Neural cell (in vitro differentiated cells): ENCODE measurements at regions not wholly inside any gene's neighbourhood (a gene's known extent, or its start where the extent isn't known, plus 50 kb on each side); places are given as distances from the start of the nearest gene placed in this dataset.
"Not testable (repeated sequence)": the region's sequence is repeated elsewhere in the genome, so short reads cannot be mapped to it uniquely, and the experiment has no call there.

Source experiments
- H2AFZ ChIP-seq: fragments of 200-600, 300-800 bp; sonication (generic), shearing (Covaris generic); 2 replicates; pipeline ENCODE4 v1.6.0; 2014; ENCODE audit warnings: low read depth, mild to moderate bottlenecking, antibody characterized with exemption, low read length, moderate library complexity
- H3F3A ChIP-seq: fragments of 200-600 bp; shearing (Covaris generic); 2 replicates; pipeline ENCODE4 v1.6.1; 2016; ENCODE audit warnings: mild to moderate bottlenecking, moderate library complexity, mixed read lengths, antibody characterized with exemption, low read length; ENCODE audit not compliant: insufficient read depth, poor library complexity, severe bottlenecking
- H3K27ac ChIP-seq: fragments of 200-600, 300-800 bp; sonication (generic), shearing (Covaris generic); 2 replicates; pipeline ENCODE4 v1.5.1; 2014; ENCODE audit warnings: mild to moderate bottlenecking, low read length, moderate library complexity
- H3K27me3 ChIP-seq: fragments of 300-800, 200-600 bp; sonication (generic), shearing (Covaris generic); 2 replicates; pipeline ENCODE4 v1.6.0; 2014; ENCODE audit warnings: mild to moderate bottlenecking, low read depth, low read length, moderate library complexity; ENCODE audit not compliant: insufficient read depth
- H3K36me3 ChIP-seq: fragments of 300-800, 200-600 bp; sonication (generic), shearing (Covaris generic); 2 replicates; pipeline ENCODE4 v1.5.1; 2014; ENCODE audit warnings: mild to moderate bottlenecking, antibody characterized with exemption, low read length, moderate library complexity; ENCODE audit not compliant: insufficient read depth
- H3K4me2 ChIP-seq: fragments of 300-800, 200-600 bp; sonication (generic), shearing (Covaris generic); 2 replicates; pipeline ENCODE4 v1.6.0; 2014; ENCODE audit warnings: mild to moderate bottlenecking, low read length
- H3K4me3 ChIP-seq: fragments of 300-800, 200-600 bp; sonication (generic), shearing (Covaris generic); 2 replicates; pipeline ENCODE4 v1.5.1; 2014; ENCODE audit warnings: mild to moderate bottlenecking, low read length, moderate library complexity
- H3K79me2 ChIP-seq: fragments of 200-600 bp; shearing (Covaris generic); replicated peaks from 2 replicates; pipeline ENCODE4 v1.6.0; 2014; ENCODE audit warnings: mild to moderate bottlenecking, low read length, moderate library complexity; ENCODE audit not compliant: insufficient read depth
- H3K9ac ChIP-seq: fragments of 300-800, 200-600 bp; sonication (generic), shearing (Covaris generic); 2 replicates; pipeline ENCODE4 v1.6.1; 2016; ENCODE audit warnings: mild to moderate bottlenecking, low read length, mixed read lengths
- H3K9me2 ChIP-seq: fragments of 200-600 bp; shearing (Covaris generic); 2 replicates; pipeline ENCODE4 v1.6.1; 2016; ENCODE audit warnings: mild to moderate bottlenecking, low read length, mixed read lengths; ENCODE audit not compliant: insufficient read depth
- H3K9me3 ChIP-seq: fragments of 200-600, 300-800 bp; sonication (generic), shearing (Covaris generic); 2 replicates; pipeline ENCODE4 v1.6.1; 2016; ENCODE audit warnings: mild to moderate bottlenecking, mixed run types, low read length, moderate library complexity, mixed read lengths
- H4K20me1 ChIP-seq: fragments of 200-600 bp; shearing (Covaris generic); 2 replicates; pipeline ENCODE4 v1.6.1; 2016; ENCODE audit warnings: mild to moderate bottlenecking, mixed run types; ENCODE audit not compliant: insufficient read depth

DNA sequence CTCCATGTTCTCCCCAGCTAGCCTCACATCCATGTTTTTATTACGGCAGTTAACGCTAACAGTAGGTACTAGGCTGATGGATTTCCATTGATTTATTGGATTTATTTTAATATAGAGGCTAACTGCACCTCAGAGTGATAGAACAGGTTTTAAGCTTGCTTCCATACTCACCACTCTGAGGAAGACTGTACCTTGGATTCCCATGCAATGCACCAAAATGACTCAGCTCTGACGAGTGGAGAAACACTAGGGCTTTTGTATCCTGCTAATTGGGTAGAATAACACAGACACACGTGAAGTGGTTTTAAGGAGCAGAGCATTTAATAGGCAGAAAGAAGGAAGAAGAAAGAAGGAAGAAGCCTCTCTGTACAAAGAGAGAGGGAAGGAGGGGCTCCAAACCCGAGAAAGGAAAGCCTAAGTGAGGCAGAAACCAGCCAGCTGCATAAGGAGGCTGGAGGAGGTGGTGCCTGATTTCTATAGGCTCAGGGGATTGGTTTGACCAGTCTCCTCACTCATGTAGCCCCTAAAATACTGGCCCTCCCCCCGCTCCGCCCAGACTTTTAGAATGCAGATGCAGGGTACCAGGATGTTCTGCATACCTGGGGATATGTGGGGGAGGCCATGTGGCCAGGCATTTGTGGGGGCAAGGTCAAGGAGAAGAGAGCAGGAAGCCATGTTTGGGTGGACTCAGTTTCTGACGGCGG is 83.5 kb downstream of the HSFY2 start:
- not testable (repeated sequence) for H3K4me3 ChIP-seq, H4K20me1 ChIP-seq, H3K9me2 ChIP-seq, H3K9me3 ChIP-seq, H3K9ac ChIP-seq, H3F3A ChIP-seq, H3K27me3 ChIP-seq, H3K36me3 ChIP-seq, H2AFZ ChIP-seq, H3K79me2 ChIP-seq, H3K4me2 ChIP-seq, H3K27ac ChIP-seq

DNA sequence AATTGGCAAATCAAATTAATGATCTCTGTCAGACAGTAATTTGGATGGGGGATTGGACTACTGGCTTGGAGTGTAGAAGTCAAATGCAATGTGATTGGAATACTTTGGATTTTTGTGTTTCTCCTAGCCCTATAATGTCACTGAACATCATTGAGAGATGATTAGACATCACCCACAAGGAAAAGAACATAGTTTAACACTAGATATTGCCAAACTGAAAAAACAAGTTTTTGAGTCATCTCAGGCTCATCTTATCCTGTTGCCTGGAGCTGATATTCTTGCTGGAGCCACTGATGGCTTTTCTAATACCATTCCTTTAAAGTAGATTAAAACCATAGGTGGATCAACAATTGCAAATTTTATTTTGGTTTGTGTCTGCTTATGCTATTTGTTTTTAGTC is 76.7 kb downstream of the HSFY2 start:
- H3K9me2 ChIP-seq, H3K27me3 ChIP-seq, H2AFZ ChIP-seq, H3F3A ChIP-seq, H4K20me1 ChIP-seq, H3K4me3 ChIP-seq, H3K36me3 ChIP-seq, H3K4me2 ChIP-seq, H3K9me3 ChIP-seq, H3K79me2 ChIP-seq, H3K9ac ChIP-seq, H3K27ac ChIP-seq: not testable (repeated sequence)

GRCh38 chrY:18704198-18704597 is 69.3 kb downstream of the HSFY2 start:
- not testable (repeated sequence) for H3K36me3 ChIP-seq, H3K27ac ChIP-seq, H3K9me2 ChIP-seq, H2AFZ ChIP-seq, H3K9me3 ChIP-seq, H3F3A ChIP-seq, H3K27me3 ChIP-seq, H3K4me3 ChIP-seq, H3K79me2 ChIP-seq, H3K9ac ChIP-seq, H4K20me1 ChIP-seq, H3K4me2 ChIP-seq

- H3K9me3 ChIP-seq, H3K27ac ChIP-seq, H2AFZ ChIP-seq, H4K20me1 ChIP-seq, H3F3A ChIP-seq, H3K9me2 ChIP-seq, H3K79me2 ChIP-seq, H3K27me3 ChIP-seq, H3K4me3 ChIP-seq, H3K9ac ChIP-seq, H3K36me3 ChIP-seq, H3K4me2 ChIP-seq: not testable (repeated sequence)
Measured at GRCh38 chrY:18711785-18712184, 61.8 kb downstream of the HSFY2 start.

DNA sequence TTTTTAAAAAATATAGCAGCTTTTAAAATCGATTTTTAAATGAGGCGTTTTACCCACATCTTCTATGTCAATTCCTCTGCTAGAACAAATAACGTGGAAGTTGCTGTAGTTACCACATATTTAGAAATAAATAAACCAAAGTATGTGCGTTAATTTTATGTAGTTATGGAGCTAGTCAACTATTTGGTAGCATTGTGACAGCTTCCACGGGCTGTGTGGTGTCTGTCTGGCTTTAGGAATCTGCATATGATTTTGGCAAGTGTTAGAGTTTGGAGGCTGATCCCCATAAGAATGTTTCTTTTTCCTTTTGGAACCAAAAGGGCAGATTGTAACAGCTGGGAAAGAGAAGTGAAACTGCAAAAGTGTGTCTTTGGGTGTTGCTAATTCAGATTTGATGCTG is 59.8 kb downstream of the HSFY2 start:
- H3K4me3 ChIP-seq, H3K27ac ChIP-seq, H3K9ac ChIP-seq, H4K20me1 ChIP-seq, H3K79me2 ChIP-seq, H3K9me2 ChIP-seq, H3K27me3 ChIP-seq, H2AFZ ChIP-seq, H3K36me3 ChIP-seq, H3F3A ChIP-seq, H3K9me3 ChIP-seq, H3K4me2 ChIP-seq: not testable (repeated sequence)

- not testable (repeated sequence) for H3K4me2 ChIP-seq
Measured at GRCh38 chrY:18718714-18719113, 54.8 kb downstream of the HSFY2 start.

GRCh38 chrY:18720395-18720794 is 53.1 kb downstream of the HSFY2 start:
- not testable (repeated sequence) for H3K9me2 ChIP-seq, H3K27ac ChIP-seq, H3K9ac ChIP-seq, H3K4me2 ChIP-seq, H3K36me3 ChIP-seq, H3F3A ChIP-seq, H3K27me3 ChIP-seq, H4K20me1 ChIP-seq, H2AFZ ChIP-seq, H3K9me3 ChIP-seq, H3K4me3 ChIP-seq, H3K79me2 ChIP-seq

More at GRCh38 chrY:18718714-18719113, 54.8 kb downstream of the HSFY2 start:
- H3K4me3 ChIP-seq, H3F3A ChIP-seq, H3K27me3 ChIP-seq, H2AFZ ChIP-seq, H3K79me2 ChIP-seq, H4K20me1 ChIP-seq, H3K9me2 ChIP-seq, H3K36me3 ChIP-seq, H3K27ac ChIP-seq, H3K9ac ChIP-seq, H3K9me3 ChIP-seq: not testable (repeated sequence)
